Bronchial epithelial cell (primary cell): ENCODE measurements at regions not wholly inside any gene's neighbourhood (a gene's known extent, or its start where the extent isn't known, plus 50 kb on each side); places are given as distances from the start of the nearest gene placed in this dataset.

Experiments used
- DNase-seq: peaks from one replicate; pipeline ENCODE4 v3.0.0-alpha.2; 2010; ENCODE audit warnings: low read depth
- FAIRE-seq: peaks from 2 replicates; lab custom pipeline; 2011; peaks lifted over from hg19 to GRCh38; lab: Jason Lieb, UNC
- H3K27me3 ChIP-seq: 2 replicates; pipeline ENCODE4 v1.5.1; 2011; ENCODE audit warnings: low read length; ENCODE audit not compliant: control insufficient read depth, insufficient read depth
- H3K36me3 ChIP-seq: 2 replicates; pipeline ENCODE4 v1.5.1; 2011; ENCODE audit warnings: low read length; ENCODE audit not compliant: control insufficient read depth, insufficient read depth
- H3K4me3 ChIP-seq: 2 replicates; pipeline ENCODE4 v1.5.1; 2011; ENCODE audit warnings: mild to moderate bottlenecking, low read depth, low read length, control low read depth
- CTCF ChIP-seq: IDR thresholded peaks from 2 replicates; pipeline ENCODE4 v1.5.1; 2011; ENCODE audit warnings: mild to moderate bottlenecking, moderate library complexity, low read length, control low read depth, inconsistent platforms; ENCODE audit not compliant: insufficient read depth, severe bottlenecking

GRCh38 chr1:119302011-119302410 is 66.6 kb upstream of the HAO2 start:
- FAIRE-seq (no peak), DNase-seq (no peak)
- Histone ChIP-seq H3K36me3 (no peaks in the 10 kb centered on the region), H3K4me3 (no peak overlapping the region), H3K27me3 (peaks cover 16% of the 10 kb centered on the region)
- TF ChIP-seq CTCF: no peak

DNA sequence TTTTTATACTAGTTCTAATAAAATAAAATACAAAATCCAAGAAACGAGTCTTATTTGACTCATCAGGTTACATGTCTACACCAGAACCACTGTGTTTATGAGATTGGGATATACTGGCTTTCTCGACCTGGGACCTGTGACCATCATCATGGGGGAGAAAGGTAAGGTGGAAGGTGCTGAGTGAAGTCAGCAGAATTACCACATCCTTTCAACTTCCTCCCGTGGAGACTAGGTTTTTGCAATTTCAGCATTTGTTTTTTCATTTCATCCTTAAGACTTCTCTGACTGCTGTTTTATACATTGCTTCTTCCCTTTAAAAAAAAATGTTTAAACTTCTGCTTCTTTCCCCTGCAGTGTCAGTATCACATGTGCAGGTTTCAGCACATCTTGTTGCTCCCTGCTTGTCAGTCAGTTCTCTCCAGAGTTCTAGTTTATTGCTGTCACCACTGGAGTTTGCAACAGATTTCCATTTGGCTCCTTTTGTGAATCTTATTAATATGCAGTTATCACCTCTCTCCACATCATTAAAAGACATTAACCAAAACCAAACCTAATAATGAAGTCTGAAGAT is 60.4 kb upstream of the HAO2 start:
- no peak for DNase-seq
- Histone ChIP-seq H3K27me3 (peaks cover 6% of the 10 kb centered on the region), H3K4me3 (no peak overlapping the region), H3K36me3 (no peaks in the 10 kb centered on the region)
- FAIRE-seq: no peak
- no peak for TF ChIP-seq CTCF

- Histone ChIP-seq H3K36me3 (no peaks in the 10 kb centered on the region), H3K27me3 (peaks cover 5% of the 10 kb centered on the region), H3K4me3 (no peak overlapping the region)
- no peak for TF ChIP-seq CTCF
- FAIRE-seq (no peak), DNase-seq (no peak)
These were observed 59.8 kb upstream of the HAO2 start for GRCh38 chr1:119308806-119309205.

DNA sequence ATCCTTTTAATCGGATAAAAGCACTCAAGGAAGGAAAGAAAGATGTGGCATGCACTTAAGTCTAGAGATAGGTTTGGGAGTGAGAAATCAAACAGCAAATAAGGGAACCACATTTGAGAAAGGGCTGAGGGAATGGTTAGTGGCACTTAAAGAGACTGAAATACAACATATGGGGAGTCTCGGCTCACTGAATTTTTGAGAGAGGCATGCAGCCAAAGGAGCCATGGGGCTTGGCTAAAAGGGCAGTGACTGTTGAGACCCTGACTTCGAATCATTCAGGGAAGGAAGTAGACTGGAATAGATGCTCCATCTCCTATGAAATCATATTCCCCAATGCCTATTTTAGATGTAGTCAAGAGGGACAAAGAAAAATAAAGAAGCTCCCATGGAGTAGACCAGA is 58.3 kb upstream of the HAO2 start:
- Histone ChIP-seq H3K4me3 (no peak overlapping the region), H3K36me3 (no peaks in the 10 kb centered on the region), H3K27me3 (peaks cover 4% of the 10 kb centered on the region)
- FAIRE-seq (no peak), DNase-seq (no peak)
- TF ChIP-seq CTCF: no peak

- no peaks in the 10 kb centered on the region for H3K36me3 ChIP-seq
- TF ChIP-seq CTCF: no peak
- H3K4me3 ChIP-seq: no peak overlapping the region
- FAIRE-seq (no peak), DNase-seq (no peak)
- peaks cover 4% of the 10 kb centered on the region for H3K27me3 ChIP-seq
These were observed 56.1 kb upstream of the HAO2 start for GRCh38 chr1:119312500-119312899.

GRCh38 chr1:119314001-119314796 is 54.4 kb upstream of the HAO2 start:
- FAIRE-seq: no peak
- Histone ChIP-seq H3K36me3 (no peaks in the 10 kb centered on the region), H3K27me3 (peaks cover 3% of the 10 kb centered on the region), H3K4me3 (no peak overlapping the region)
- no peak for TF ChIP-seq CTCF
- DNase-seq: peak; percentile 78
